Duodenal mucosa (tissue), 2 donors: ENCODE measurements at regions not wholly inside any gene's neighbourhood (a gene's known extent, or its start where the extent isn't known, plus 50 kb on each side); places are given as distances from the start of the nearest gene placed in this dataset.

Source experiments
- H3K27ac ChIP-seq: one replicate; pipeline ENCODE4 v1.7.0; 2013; ENCODE audit warnings: low read depth, low read length
- H3K27me3 ChIP-seq, 2 donors: one replicate each; pipeline ENCODE4 v1.7.0; 2013; ENCODE audit warnings: low read length in 2 of 2, control low read depth in 1 of 2; ENCODE audit not compliant: insufficient read depth in 2 of 2, control insufficient read depth in 1 of 2
- H3K36me3 ChIP-seq, 2 donors: one replicate each; pipeline ENCODE4 v1.7.0; 2013; ENCODE audit warnings: low read length in 2 of 2, control low read depth in 1 of 2; ENCODE audit not compliant: insufficient read depth in 2 of 2, control insufficient read depth in 1 of 2
- H3K4me1 ChIP-seq, 2 donors: one replicate each; pipeline ENCODE4 v1.7.0; 2013; ENCODE audit warnings: low read length in 2 of 2, control low read depth in 1 of 2; ENCODE audit not compliant: insufficient read depth in 2 of 2, control insufficient read depth in 1 of 2
- H3K4me3 ChIP-seq, 2 donors: one replicate each; pipeline ENCODE4 v1.7.0; 2013; ENCODE audit warnings: low read length in 2 of 2, low read depth in 1 of 2
- H3K9ac ChIP-seq, 2 donors: one replicate each; pipeline ENCODE4 v1.7.0; 2013; ENCODE audit warnings: low read length in 2 of 2, low read depth in 1 of 2
- H3K9me3 ChIP-seq, 2 donors: one replicate each; pipeline ENCODE4 v1.7.0; 2013; ENCODE audit warnings: low read length in 2 of 2, control low read depth in 1 of 2; ENCODE audit not compliant: control insufficient read depth in 1 of 2

GRCh38 chr12:47305464-47305863 is 225.7 kb upstream of the AMIGO2 start:
- Histone ChIP-seq H3K4me3 (no peak overlapping the region), H3K27me3 (no peaks in the 10 kb centered on the region), H3K27ac (no peak overlapping the region), H3K36me3 (no peaks in the 10 kb centered on the region), H3K9ac (no peak overlapping the region), H3K4me1 (peaks cover 0 to 3% of the 10 kb centered on the region in 2 donors), H3K9me3 (no peaks in the 10 kb centered on the region)

DNA sequence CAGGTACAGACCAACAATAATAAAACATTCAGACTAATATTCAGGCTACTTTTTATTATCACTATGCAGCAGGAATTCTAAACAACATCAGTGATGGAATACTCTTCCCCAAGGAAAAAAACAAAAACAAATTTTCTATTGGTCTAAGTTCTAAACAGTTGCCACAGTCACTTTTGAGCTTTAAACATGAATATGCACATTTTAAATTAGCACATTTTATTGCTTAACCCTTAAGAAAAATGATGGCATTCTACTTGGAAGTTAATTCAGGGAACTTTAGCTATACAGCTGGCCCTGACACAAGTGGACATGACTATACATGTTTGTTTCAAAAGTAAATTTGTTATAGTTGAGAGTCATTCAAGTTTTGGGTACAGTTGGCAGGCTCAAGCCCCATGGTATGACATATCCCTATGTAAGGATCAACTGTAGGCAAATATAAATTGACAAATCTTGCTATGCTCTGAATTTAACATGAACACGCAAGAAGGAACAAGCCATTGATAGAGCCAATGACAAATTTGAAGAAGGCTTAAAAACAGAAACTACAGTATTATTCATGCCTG is 224.3 kb upstream of the AMIGO2 start:
- H3K36me3 ChIP-seq, result no peaks in the 10 kb centered on the region
- no peaks in the 10 kb centered on the region for H3K27me3 ChIP-seq
- H3K4me1 ChIP-seq, result peaks cover 0 to 3% of the 10 kb centered on the region in 2 donors
- H3K27ac ChIP-seq, result no peak overlapping the region
- no peaks in the 10 kb centered on the region for H3K9me3 ChIP-seq
- no peak overlapping the region for H3K9ac ChIP-seq
- H3K4me3 ChIP-seq, result no peak overlapping the region

DNA sequence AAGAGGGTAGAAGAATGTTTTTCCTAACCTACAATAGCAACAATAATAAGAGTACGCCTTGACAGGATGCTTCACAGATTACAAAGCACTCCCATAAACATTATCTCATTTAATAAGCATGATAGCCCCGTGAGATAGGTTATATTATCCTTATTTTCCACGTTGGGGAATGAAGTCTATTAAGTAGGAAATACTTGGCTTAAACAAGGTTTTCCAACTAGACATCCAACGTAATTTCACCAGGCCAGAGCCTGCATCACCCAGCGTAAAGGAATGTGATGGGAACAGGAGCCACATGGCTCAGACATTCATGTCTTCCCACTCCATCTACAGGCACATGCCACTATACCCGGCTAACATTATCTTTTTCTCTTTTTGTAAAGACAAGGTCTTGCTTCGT is 223.4 kb upstream of the AMIGO2 start:
- H3K9me3 ChIP-seq, result no peaks in the 10 kb centered on the region
- H3K27ac ChIP-seq, result no peak overlapping the region
- H3K27me3 ChIP-seq, result no peaks in the 10 kb centered on the region
- H3K4me1 ChIP-seq, result peaks cover 0 to 3% of the 10 kb centered on the region in 2 donors
- H3K36me3 ChIP-seq, result no peaks in the 10 kb centered on the region
- H3K9ac ChIP-seq, result no peak overlapping the region
- H3K4me3 ChIP-seq, result no peak overlapping the region

DNA sequence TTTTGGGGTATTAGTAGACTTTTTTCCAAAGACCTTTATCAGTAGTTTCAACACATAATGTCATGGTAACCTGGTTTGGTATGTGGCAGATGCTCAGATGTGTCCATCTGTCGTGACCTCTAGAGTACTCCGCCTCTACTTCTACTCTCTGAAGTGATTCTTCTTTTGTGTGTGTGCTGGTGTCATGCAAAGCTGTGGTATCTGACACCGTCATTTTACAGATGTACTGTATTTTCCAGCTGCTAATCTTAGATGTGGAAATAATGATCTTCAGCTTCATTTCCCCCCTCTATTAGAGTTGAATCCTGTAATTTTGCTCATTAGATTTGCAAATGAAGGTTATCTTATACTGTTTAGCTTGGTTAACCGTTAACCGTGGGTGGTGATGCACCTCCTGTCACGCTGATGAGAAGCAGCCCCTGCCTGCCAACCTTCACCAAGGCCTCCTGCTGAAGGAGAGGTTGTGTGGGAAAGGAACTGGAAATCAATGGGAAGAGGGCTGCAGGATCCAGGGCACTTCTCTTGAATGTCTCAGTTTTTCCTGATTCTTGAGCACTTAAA is 222.4 kb upstream of the AMIGO2 start:
- H3K4me1 ChIP-seq, result no peaks in the 10 kb centered on the region
- no peak overlapping the region for H3K4me3 ChIP-seq
- H3K9ac ChIP-seq, result no peak overlapping the region
- H3K36me3 ChIP-seq, result no peaks in the 10 kb centered on the region
- no peak overlapping the region for H3K27ac ChIP-seq
- H3K27me3 ChIP-seq, result no peaks in the 10 kb centered on the region
- H3K9me3 ChIP-seq, result no peaks in the 10 kb centered on the region

DNA sequence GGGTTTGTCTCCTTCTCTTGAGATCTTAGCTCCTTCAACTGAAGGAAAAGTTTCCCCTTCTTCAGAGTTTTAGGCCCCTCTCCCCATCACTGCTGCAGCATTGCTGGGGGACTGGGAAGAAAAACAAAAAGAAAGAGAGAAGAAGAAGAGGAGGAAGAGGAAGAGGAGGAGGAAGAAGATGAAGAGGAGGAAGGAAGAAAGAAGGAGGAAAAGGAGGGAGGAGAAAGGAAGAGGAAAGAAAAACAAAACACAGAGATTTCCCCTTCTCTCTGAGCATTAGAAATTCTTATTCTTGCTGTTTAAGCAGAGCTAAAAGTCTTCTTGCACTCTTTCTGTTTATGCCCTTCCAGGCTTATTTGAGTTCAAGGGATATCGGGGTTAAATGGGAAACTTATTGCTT is 219.8 kb upstream of the AMIGO2 start:
- H3K27ac ChIP-seq, result no peak overlapping the region
- no peak overlapping the region for H3K4me3 ChIP-seq
- no peaks in the 10 kb centered on the region for H3K4me1 ChIP-seq

DNA sequence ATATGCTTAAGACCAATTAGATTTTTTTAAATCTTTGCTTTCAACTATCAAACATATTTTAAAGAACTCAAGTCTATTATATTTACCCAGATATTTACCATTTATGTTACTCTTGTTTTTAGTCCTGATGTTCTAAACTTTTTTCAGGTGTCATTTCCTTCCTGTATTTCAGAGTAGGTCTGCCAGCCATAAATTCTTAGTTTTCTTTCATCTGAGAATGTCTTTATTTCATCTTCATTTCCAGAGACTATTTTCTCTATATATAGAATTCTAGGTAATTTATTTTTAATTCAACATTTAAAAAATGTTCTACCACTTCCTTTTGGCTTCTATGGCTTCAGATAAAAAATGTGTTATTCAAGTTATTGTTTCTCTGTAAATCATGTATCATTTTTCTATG is 218.2 kb upstream of the AMIGO2 start:
- Histone ChIP-seq H3K9me3 (no peaks in the 10 kb centered on the region), H3K27me3 (no peaks in the 10 kb centered on the region), H3K4me3 (no peak overlapping the region), H3K4me1 (no peaks in the 10 kb centered on the region), H3K36me3 (no peaks in the 10 kb centered on the region), H3K9ac (no peak overlapping the region), H3K27ac (no peak overlapping the region)

More for the DNA sequence above, 219.8 kb upstream of the AMIGO2 start:
- Histone ChIP-seq H3K9me3 (no peaks in the 10 kb centered on the region), H3K9ac (no peak overlapping the region), H3K36me3 (no peaks in the 10 kb centered on the region), H3K27me3 (no peaks in the 10 kb centered on the region)

GRCh38 chr12:47296828-47297227 is 217.1 kb upstream of the AMIGO2 start:
- Histone ChIP-seq H3K36me3 (no peaks in the 10 kb centered on the region), H3K27me3 (no peaks in the 10 kb centered on the region), H3K4me3 (no peak overlapping the region), H3K9me3 (no peaks in the 10 kb centered on the region), H3K9ac (no peak overlapping the region), H3K4me1 (no peaks in the 10 kb centered on the region), H3K27ac (no peak overlapping the region)

DNA sequence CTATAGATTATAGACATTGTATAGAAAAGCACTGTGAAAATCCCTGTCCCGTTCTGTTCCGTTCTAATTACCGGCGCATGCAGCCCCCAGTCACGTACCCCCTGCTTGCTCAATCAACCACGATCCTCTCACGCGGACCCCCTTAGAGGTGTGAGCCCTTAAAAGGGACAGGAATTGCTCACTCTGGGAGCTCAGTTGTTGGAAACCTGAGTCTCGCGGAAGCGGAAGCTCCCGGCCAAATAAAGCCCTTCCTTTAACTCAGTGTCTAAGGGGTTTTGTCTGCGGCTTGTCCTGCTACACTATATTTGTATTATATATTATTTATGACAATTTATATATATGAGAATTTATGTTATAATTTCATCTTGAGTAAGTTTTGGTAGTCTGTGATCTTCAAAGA is 213.6 kb upstream of the AMIGO2 start:
- Histone ChIP-seq H3K4me3 (no peak overlapping the region), H3K27ac (no peak overlapping the region), H3K9me3 (no peaks in the 10 kb centered on the region), H3K9ac (no peak overlapping the region), H3K27me3 (no peaks in the 10 kb centered on the region), H3K4me1 (no peaks in the 10 kb centered on the region), H3K36me3 (no peaks in the 10 kb centered on the region)

DNA sequence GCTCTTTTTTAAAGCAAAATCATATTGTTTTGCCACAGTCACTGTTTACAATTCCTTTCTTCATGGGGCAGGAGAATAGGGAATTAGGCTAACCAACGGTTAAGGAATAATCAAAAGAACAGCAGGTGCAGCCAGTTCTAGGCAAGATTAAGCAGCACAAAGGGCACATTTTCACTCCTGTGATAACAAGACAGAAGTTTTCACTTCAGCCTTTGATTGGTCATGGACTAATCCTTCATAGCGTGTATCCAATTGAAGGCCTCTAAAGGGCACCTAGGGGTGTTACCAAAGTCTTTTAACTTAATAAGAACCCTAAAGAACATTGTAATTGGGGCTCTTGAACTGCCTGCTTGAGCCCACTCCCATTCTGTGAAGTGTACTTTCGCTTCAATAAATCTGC is 206.9 kb upstream of the AMIGO2 start:
- H3K36me3 ChIP-seq, result no peaks in the 10 kb centered on the region
- no peak overlapping the region for H3K27ac ChIP-seq
- H3K9ac ChIP-seq, result no peak overlapping the region
- no peak overlapping the region for H3K4me3 ChIP-seq
- H3K27me3 ChIP-seq, result no peaks in the 10 kb centered on the region
- no peaks in the 10 kb centered on the region for H3K9me3 ChIP-seq
- H3K4me1 ChIP-seq, result peaks cover 0 to 5% of the 10 kb centered on the region in 2 donors
